LoVo (cell line): ENCODE measurements at regions not wholly inside any gene's neighbourhood (a gene's known extent, or its start where the extent isn't known, plus 50 kb on each side); places are given as distances from the start of the nearest gene placed in this dataset.
"Not testable (repeated sequence)": the region's sequence is repeated elsewhere in the genome, so short reads cannot be mapped to it uniquely, and the experiment has no call there.

Source experiments
- DNase-seq: peaks from one replicate; pipeline ENCODE4 v3.0.0-alpha.2; 2016; ENCODE audit warnings: low spot score

DNA sequence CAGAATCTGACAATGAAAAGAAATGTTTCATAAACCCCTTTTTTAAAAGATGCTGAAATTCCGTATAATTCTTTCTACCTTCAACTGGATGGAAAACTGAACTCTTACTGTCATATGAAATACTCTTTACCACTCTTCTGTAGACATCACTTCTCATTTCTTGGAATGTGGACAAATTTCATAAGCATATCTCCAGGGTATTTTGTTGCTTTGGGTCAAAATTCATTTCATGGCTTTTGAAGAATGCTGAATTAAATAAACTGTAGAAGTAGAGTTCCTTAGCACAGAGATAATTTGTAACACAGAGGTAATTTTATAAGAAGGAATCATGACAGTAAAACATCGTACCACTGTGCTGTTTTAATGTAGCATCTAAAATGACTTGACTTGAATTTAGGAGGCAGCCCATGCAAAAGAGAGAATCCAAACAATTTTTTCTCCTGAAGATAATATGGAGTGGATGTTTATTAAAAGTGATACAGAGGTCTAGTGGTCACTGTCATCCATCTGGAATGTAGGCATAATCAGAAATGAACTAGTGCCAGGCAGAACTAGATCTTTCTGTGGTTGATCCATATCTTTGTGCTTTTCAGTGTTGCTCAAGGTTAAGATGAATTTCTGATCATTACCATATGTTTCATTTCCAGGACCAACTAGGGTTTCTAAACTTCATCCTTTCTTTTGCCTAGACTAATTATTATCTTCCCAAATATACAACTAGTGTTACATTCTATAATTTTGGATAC is 492.0 kb downstream of the KIF20B start:
- DNase-seq = no peak

GRCh38 chr10:90195288-90195840 is 494.0 kb downstream of the KIF20B start:
- DNase-seq = no peak

- no peak for DNase-seq
Measured at GRCh38 chr10:90197766-90198165, 496.4 kb downstream of the KIF20B start.

- DNase-seq = no peak
Measured at GRCh38 chr10:90199093-90199492, 497.7 kb downstream of the KIF20B start.

DNA sequence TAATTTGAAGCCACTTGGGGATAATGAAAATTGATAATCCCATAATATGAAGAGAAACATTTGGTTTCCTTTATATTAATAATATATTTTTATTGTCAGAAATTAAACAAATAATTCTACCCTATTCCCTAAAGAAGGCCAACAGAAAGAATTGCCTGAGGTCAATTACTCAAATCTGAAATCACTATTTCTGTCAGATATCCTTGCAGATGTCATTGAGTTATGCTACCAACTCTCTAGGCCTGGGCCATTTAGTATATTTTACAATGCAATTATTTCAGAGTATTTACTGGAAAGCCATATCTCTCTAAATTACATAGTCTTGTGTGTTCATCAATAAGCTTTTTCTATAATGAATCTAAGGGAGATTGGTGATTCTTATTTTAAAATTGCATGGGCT is 498.1 kb downstream of the KIF20B start:
- no peak for DNase-seq

DNA sequence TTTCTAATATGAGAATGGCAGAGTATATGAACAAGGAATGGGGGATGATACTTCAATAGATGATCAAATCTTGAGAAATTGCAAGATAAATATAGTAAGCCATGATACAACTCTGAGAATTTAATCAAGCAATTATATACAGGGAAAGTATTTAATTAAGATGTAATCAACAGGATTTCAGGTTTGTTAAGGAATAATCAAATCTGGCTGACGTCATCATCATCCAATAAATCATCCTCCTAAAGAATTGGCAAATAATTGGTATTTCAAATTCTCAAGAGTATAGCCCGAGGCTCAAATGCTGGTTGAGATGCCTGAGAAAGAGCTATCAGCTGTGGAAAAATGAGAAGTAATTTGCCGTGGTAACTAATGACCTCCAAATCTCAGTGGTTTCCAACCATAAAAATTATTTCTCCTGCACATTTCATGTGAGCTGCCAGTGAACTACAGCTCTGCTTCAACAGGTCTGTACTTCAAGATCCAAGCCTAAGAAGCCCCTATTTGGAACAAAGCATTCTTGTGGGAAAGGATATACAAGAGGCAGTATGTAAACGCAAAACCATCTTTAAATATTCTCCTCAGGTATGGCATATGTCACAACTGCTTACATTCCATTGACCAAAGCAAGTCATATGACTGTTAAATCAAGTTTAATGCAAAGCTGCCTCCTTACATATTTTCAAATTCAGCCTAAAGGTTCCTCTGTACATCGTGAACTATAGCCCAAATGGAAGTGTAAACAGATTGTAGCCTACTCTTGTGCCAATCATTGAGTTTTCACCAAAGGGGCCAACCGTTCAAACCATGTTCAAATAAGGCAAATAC is 503.0 kb downstream of the KIF20B start:
- no peak for DNase-seq

- no peak for DNase-seq
Measured at GRCh38 chr10:90204956-90205314, 503.5 kb downstream of the KIF20B start.

GRCh38 chr10:90205340-90205739 is 503.9 kb downstream of the KIF20B start:
- DNase-seq = no peak

DNA sequence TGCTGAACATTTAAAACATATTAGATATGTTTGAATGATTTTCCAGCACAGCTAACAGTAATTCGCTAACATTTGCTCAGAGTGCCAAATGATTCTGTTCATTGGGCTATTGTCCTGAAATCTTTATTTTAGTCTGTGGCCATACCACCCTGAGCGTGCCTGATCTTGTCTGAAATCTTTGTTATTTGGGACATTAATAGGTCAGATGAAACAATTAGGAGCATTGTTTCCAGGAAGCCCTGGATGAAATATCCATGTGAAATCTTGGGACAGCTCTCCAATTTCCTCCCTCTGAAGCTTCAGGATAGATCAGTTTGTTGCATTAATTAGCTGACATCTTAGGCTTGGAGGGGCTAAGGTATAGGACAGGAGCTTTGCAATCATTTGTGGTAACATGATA is 512.0 kb downstream of the KIF20B start:
- DNase-seq = no peak

DNA sequence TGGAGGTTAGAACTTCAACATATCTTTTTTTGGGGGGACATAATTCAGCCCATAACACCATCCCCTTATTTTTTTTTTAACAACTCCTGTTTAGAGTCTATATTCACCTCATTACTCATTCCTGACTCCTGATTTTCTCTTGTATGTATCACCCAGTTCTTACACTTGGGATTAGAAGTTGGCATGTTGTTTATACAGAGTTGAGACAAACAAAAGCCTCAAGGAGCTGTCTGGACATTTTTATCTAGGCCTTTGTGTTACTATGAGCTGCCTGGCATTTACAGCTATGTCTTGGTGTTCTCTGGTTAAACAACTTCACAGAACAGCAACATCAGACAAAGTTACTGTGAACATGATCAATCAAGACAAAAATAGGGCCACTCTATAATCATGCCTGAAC is 517.5 kb downstream of the KIF20B start:
- DNase-seq = no peak

DNA sequence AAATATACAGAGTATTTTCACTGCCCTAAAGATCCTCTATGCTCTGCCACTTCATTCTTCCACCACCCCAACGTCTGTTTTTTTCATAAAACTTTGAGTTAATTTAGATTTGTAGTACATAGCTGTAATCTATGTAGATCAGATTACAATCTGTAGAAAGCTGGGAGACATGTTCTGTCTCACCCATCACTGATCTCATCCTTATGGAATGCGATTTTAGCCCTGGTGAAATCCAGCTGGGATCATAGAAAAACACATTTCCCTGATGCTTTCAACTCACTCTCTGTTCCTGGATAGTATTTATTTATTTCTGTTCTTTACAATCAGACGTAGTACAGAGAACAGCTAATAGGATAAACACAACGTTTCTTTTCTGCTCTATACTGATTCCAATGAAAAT is 521.0 kb downstream of the KIF20B start:
- DNase-seq = no peak

- DNase-seq = no peak
Measured at GRCh38 chr10:90222939-90223338, 521.5 kb downstream of the KIF20B start.

DNA sequence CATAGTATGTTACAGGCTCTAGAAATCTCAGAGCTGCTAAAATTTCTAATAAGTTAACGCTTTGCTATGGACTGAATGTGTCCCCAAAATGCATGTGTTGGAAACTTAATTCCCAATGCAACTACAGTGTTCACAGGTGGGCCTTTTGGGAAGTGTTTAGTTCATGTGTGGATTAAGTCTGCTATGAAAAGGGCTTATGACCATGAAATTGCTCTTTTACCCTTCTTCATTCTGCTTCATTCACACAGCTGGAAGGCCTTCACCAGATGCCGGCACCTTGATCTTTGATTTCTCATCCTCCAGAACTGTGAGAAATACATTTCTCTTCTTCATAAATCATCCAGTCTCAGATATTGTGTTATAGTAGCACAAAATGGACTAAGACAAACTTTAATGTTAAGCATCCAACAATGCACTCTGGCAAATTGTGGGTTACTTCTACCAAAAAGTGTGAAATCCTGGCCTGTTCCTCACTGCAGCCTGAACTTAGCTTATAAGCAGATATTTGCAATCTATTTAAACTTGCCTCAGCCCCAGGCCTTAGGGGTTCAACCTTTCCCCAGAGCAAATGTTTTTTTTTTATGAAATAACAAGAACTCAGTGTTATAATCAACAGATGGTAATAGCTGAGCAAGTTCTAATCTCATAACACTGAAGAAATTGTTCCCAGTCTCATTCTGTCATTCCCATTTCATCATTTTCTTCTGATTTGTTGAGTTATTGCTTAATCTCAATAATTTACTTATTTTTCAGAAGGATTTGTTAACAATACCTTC is 523.6 kb downstream of the KIF20B start:
- no peak for DNase-seq

DNA sequence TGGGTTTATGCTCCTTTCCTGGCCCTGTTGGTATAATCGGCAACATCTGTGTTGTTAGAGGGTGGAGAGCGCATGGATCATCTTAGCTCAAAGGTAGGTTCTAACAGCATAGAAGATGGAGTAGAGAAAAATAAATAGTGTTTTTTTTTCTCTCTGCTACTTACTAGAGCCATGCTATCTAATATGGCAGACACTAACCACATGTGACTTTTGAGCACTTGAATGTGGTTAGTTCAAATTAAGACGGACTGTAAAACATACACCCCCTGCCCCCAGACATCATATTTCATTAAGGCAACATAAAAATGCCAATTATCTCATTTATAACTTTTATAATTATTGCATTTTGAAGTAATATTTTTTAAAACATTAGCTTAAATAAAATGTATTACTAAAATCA is 525.1 kb downstream of the KIF20B start:
- no peak for DNase-seq

GRCh38 chr10:90227217-90227656 is 525.8 kb downstream of the KIF20B start:
- DNase-seq = peak; percentile 57

DNA sequence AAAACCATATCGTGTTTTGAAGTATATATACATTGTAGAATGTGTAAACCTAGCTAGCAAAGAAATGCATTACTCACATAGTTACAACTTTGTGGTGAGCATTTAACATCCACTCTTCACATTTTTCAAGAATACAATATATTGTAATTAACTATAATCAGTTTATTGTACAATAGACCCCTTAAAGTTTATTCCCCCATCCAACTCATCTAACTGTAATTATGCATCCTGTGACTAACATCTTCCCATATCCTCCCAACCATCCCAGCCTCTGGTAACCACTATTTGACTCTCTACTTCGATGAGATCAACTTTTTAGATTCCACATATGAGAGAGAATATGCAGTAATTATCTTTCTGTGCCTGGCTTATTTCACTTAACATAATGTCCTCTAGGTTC is 526.4 kb downstream of the KIF20B start:
- DNase-seq = no peak

DNA sequence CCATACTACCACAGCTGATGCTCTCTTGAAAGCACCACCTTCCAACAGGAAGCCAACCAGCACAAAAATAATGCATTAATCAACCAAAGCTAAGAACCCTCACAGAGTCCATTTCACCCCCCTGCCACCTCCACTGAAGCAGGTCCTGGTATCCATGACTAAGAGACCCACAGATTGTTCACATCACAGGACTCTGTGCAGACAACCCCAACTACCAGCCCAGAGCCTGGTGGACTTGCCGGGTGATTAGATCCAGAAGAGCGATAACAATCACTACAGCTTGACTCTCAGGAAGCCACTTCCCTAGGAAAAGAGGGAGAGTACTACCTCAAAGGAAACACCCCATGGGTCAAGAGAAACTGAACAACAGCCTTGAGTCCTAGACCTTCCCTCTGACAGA is 528.1 kb downstream of the KIF20B start:
- DNase-seq = no peak

GRCh38 chr10:90233805-90234204 is 532.4 kb downstream of the KIF20B start:
- not testable (repeated sequence) for DNase-seq

DNA sequence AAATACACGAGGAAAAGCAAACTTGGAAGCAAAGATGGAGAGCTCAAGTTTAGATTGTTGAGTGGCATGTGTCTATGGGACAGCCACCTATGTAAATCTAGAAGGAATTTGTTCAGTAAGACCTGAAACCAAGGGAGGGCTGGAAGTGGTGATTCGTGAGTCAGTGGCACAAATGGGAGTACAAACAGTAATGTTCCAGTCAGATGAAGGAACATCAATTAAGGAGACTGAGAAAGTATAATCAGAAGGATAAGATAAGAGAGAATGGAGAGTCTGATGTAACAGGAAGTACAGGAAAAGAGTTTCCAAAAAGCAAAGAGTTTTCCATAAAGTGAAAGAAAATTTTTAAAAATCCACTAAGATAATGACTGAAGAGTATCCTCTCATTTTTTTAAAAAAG is 544.2 kb downstream of the KIF20B start:
- DNase-seq = no peak

DNA sequence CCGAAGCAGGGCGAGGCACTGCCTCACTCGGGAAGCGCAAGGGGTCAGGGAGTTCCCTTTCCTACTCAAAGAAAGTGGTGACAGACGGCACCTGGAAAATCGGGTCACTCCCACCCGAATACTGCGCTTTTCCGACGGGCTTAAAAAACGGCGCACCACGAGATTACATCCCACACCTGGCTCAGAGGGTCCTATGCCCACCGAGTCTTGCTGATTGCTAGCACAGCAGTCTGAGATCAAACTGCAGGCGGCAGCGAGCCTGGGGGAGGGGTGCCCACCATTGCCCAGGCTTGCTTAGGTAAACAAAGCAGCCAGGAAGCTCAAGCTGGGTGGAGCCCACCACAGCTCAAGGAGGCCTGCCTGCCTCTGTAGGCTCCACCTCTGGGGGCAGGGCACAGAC is 549.4 kb downstream of the KIF20B start:
- not testable (repeated sequence) for DNase-seq

- no peak for DNase-seq
Measured at GRCh38 chr10:90269699-90270098, 568.3 kb downstream of the KIF20B start.

- no peak for DNase-seq
Measured at GRCh38 chr10:90274721-90275468, 573.5 kb downstream of the KIF20B start.
